ELR (cell line): ENCODE measurements at regions not wholly inside any gene's neighbourhood (a gene's known extent, or its start where the extent isn't known, plus 50 kb on each side); places are given as distances from the start of the nearest gene placed in this dataset.
"Not testable (repeated sequence)": the region's sequence is repeated elsewhere in the genome, so short reads cannot be mapped to it uniquely, and the experiment has no call there.

ENCODE experiments used
- DNase-seq: peaks from one replicate; pipeline ENCODE4 v3.0.0-alpha.2; 2015; ENCODE audit warnings: low read depth

DNA sequence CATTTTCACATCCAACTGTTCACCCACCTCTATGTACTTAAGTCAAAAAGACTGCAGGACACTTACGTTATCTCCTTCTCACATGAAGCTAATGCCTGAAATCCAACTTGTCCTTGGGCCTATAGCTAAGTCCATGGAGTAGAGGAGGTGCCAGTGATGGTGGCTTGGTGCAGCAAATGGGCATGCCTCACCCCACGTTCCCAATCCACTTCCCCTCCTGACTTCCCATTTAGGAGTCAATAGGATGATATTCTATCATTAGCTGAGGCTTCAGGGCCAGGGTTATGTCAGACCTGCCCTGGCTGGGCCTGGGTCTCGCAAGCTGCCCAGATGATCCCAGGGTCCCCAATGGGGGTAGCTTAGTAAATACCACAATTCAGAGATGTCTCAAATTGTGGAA, 410.4 kb downstream of the MAFB start:
- no peak for DNase-seq

DNA sequence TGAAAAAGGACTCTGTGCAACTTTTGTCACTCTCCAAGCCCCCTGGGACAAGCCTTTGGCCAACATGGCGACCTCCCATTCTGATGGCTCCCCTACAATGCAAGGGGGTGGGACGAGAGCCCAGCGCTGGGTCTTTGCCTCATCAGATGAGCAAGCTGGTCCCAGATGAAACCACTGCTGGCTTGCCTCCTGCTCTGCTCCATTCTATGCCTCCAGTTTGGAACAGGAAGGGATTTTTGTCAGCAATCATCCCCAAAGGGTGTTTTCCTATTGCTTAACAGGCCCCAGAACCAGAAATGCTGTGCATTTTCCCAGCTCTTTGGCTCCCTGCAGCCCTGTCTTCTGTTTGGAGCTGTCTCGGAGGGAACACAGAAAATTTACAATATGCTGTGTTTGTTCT, 412.7 kb downstream of the MAFB start:
- DNase-seq = no peak

DNA sequence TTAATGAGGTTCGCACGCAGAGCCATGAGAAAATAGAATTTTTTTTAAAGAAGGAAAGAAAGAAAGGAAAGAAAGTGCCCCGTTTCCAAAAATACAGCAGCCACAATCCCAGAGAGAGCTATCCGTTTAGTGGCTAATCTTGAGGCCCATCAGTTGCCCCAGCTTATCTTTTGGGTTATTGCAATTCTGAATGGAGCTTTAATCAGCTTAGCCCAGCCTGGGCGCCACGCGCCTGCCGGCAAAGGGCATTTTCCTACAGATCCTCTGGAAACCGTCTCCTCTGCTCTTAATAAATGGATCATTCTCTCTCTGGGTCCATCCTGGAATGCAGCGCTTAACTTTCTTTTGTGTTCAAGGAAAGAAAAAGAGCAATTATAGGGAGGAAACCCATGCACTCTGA, 413.3 kb downstream of the MAFB start:
- DNase-seq = no peak

DNA sequence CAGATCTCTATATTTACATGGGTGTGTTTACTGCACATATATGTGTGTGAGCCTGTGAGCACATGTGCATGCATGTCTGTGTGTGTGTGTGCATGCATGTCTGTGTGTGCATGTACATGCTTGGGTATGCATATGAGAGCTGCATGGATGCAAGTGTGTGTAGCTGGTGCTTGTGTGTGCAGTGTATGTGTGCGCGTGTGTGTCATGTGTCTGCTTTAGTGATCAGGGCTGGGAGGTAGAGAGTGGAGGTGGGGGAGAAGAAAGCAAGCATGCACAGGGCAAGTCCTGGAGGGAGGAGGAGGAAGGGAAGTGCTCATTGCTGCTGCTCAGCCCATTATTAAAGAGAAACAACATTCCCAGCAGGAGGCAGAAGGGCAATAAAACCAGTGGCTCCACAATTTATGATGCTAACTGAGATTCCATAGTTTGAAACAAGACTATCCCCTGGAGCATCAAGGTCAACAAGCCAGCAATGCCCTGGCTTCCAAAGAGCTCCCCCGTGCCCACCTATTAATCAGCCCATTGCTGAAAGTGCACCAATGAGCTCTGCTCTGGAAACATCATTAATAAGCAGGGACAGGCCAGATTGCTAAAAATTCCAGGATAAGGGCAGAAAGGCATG, 414.0 kb downstream of the MAFB start:
- DNase-seq = no peak

DNA sequence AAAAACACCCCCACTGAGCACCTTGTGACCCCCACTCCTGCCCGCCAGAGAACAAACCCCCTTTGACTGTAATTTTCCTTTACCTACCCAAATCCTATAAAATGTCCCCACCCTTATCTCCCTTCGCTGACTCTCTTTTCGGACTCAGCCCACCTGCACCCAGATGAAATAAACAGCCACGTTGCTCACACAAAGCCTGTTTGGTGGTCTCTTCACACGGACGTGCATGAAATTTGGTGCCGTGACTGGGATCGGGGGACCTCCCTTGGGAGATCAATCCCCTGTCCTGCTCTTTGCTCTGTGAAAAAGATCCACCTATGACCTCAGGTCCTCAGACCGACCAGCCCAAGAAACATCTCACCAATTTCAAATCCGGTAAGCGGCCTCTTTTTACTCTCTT, 419.8 kb downstream of the MAFB start:
- not testable (repeated sequence) for DNase-seq

DNA sequence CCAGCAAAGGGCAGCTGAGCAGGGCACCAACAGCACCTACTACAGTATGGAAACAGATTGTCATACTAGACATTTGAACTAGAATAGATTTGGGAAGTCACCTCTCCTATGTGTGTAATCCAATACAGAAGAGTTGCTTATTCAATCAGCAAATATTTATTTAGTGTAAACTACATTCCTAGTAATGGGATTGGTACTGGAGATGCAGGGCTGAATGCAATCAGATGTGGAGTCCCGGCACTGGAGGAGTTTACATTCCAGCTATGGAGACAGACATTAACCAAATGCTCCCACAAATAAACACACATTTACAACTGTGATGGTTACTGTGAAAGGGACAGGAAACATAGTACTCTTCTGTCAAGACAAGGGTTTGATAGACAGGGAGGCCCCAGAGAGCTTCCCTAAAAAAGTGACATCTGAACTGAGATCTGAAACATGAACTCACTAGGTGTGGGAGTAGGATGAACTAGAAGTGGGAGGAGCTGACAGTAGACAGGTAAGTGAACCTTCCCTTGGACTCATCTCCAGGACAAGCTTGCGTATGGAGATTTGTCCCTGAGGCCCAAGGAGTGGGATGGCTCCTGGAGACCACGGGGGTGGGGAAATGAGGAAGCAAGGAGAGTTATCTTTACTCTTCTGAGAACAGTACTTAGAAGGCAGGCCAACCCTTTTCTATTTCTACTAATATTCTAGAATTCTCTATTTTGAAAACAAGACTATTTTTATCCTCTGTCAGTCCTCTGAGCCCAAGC, 420.5 kb downstream of the MAFB start:
- DNase-seq = no peak

DNA sequence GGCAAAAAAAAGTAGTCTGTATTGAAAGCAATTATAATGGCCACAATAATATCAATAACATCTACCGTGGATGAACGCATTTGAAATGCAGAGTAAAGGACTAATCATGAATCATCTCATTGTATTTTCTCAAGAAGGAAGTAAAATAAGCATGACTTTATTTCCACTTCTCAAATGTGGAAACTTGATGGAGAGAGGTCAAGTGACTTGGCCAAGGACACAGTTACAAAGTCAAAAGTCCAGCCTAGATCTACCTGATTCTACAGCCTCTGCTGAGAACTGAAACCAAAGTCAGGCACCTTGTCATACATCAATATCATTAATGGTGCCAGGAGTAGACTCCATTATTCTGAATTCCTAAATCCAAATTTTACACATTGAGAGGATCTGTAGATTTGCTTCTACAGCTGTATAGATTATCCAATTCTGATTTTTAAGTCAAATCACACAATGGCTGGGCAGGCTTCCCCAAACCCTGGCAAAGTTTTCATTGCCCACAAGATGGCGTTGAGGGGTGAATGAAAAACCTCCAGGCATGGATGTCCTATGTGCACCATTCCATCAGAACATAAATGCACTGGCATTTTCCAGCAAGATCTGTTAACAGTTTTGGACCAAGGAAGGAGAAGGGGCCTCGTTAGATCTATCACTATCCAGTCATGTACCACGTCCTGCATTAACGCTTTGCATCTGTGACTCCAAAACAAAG, 423.1 kb downstream of the MAFB start:
- DNase-seq = peak; percentile 32

DNA sequence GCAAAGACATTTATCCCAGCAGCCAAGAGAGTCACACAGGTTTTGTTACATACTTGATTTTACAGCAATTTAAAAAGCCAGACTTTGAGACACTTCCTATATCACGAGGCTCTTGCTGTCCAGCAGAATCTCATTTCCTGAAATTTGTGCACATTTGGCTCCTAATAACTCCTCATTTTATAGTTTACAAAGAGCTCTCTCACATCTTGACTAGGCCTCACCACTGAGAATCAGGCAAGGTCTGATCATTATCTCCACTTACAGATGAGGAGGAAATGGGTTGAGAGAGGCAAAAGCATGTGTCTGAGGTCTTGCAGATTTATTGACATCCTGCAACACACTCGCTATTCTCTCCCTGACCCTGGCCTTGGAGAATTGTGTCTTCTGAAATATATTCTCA, 426.8 kb downstream of the MAFB start:
- DNase-seq = no peak

DNA sequence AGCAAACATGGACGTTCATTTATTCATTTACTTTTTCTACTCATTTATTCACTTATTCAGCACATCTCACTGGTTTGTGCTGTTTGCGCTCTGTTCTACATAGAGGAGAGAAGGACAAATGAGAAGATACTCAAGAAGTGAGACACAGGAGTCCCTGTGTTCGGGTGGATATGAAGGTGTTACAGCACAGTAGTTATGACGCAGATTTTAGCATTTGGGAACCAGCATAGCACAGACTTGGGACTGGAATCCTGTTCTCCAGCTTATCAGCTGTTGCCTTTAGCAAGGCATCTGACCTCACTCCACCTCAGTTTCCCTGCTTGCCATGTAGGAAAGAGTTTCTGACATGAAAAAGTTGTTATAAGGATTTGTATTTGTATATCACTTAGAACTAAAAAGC, 430.1 kb downstream of the MAFB start:
- DNase-seq = no peak

DNA sequence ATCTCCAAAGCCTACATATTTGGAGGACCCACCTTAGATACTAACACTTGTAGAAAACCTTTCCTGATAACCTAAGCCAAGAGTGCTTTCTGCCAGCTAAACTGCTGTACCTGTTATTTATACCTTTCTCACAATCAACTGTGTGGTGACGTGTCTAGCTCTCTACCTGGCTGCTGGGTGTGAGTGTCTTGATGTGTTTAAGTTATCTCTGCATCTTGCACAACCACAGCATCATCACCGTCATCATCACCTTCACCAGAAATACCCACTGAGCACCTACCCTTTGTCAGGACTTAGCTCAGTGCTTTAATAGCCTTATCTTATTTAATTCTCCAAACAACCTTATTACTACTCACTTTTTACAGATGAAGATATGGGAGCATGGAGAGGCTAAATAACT, 431.3 kb downstream of the MAFB start:
- DNase-seq = no peak

DNA sequence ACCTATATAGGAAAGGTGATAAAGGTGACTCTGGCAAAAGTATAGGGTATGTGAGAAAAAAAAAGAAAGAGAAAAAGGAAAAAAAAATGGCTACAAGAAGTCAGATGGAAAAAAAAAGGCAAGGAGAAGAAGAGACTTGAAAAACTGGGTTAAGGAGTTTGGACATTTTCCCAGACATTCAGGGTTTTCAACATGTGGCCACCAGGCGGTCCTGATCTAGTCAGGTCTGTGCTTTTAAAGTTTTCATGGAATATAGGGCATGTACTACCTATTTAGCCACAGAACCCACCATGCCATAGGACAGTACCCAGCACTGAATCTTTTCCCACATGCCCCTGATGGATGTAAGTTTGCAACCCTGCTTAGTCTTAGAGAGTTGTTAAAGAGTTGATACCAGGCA, 433.7 kb downstream of the MAFB start:
- DNase-seq = no peak

DNA sequence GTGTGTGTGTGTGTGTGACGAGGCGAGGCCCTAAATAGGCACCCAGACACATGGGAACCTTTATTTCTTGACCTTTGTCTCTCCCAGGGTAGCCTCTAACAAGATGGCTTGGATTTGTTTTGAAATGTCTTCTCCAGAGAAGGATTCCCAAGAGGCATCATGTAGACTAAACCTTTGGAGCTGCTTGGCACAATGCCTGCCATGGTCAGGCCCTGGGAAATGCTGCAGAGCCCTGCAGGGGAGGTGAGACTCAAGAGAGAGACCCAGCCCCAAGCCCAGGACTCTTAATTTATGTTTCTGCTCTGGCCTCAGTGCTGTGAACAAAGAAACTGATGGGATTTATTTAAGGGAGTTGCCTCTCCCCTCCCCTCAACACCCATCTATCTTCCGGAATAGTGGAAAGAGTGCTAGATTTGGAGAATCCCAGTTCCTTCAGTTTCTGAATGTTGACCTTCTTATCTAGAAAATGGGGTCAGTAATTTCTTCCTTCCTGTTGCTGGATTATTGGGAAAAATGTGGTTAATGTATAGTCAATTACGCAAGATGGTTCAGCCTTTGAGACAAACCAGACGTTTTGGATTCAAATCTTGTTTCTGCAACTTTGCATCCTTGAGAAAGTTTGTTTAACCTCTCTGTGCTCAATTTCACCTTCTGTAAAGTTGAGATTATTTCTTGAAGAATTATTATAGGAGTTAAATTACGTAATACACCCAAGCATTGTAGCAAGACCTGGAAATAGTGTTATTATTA, 434.8 kb downstream of the MAFB start:
- no peak for DNase-seq

DNA sequence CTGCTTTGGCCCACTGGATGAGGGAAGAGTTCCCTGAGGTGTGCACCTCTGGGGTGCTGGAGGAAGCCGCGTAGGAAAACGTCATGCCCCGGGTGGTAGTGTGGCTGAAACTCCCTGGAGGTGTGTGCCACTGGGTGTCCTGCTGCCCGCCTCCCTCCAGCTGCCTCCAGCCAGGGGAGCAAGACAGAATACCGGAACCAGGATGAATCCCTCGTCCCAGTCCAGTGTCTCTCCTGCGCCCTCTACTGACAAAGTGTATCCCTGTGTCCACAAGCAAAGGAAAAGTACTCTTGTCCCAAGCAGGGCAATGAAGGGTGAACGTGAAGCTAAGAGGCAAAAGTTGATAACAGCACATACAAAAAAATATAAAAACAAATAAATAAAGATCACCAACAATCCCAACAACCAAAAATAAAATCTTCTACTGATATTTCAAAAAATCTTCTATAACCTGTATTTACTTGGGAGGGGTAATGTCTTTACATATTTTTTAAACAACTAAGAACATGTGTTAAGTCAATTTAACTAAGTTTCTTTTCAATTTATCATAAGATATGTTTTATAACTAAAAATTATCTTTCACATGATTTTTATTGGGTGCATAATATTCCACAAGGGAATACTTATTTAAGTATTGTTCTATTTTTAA, 437.6 kb downstream of the MAFB start:
- peak; percentile 42 for DNase-seq

DNA sequence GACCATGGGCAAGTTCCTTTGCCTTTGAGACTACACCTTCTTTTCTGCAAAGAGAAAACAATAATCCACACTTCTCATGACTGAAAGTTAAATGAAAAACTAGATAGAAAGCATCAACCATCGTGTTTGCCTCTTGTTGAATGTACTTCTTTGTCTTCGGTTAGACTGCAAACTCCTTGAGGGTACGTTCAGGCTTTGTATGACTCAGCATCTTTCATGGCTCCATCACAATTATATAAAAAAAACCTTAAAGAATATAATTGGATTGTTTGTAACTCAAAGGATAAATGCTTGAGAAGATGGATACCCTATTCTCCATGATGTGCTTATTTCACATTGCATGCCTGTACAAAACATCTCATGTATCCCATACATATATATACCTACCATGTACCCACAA, 439.2 kb downstream of the MAFB start:
- DNase-seq = no peak

DNA sequence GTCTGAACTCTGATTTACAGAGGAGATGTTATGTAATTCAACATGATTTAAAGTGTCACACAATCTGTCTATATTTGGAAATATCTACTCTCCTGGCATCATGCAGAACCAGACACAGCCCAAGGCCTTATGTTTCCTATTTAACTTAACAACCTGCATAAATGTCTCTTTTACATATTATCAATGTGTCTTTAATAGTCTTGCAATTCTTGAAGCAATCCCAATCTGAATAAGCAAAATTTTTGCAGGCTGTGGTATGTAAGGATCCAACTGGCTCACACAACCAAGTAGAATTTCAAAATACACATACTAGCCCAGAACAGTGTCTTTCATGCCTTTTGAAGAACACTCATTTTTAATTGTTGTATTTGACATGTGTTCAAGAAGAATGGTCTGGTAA, 443.2 kb downstream of the MAFB start:
- no peak for DNase-seq

DNA sequence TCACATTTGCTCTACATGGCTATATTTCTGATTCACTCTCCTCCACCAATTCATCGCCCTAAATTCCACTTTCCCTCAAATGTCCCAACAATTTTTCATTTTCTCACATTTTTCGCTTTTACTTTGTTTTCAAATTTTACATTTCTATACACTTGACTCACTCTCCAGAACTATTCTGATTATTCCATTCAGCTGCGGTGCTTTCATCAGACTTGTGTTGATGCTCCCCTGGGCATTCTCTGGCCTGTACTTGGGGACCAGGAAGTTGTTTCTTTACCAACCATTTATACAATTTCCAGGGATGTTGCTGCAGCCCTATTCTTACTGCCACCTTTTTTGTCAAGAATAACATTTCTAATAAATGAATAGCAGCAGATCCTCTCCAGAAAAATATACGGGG, 444.8 kb downstream of the MAFB start:
- DNase-seq = no peak

DNA sequence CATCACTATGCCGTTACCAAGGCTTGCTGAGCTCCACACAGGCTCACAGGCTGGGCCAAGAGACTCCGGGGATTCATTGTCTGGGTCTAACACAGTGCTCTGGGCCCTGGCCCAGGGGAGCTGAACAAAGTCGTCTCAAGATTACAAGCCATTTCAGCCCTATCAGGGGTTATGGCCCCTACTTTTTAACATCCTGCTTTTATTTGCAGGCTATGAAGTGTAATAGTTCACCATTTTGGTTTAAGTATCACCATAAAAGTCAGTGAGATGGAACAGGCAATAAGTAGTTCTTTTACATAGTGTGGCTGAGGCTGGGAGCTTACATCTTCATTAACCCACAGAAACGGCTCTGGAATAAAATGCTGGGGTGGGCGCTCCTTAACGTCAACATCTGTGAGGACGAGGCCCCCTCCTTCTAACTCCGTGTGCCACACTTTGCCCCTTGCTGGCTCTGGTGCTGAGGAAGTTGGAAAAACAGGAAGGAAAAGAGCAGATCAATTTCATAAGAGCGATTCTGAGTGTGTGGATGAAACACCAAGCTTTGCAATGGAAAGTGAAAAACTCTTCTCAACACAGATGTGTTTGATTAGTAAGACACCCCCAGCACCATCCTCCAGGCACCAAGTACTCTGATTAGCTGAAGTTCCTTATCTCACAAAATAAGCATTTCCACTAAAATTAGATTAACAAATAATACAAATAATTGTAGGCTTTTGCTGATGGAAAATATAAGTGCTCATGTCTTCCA, 447.3 kb downstream of the MAFB start:
- no peak for DNase-seq

DNA sequence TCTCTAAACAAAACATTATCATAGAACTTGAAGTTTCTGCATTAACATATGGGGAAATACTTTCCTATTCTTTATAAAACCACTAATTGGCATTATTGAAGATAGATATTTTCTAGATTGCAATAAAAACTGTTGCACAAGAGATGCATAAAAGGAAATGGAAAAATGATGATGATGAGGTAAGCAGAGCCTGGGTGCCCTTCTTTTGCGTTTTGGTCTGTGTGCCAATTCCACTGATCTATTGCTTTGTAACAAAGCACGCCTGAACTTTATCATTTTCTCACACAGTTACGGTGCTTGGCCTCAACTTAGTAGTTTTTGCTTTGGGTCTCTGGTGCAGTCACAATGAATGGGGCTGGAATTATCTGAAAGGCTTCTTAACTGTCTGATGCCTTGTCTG, 450.5 kb downstream of the MAFB start:
- DNase-seq = no peak

DNA sequence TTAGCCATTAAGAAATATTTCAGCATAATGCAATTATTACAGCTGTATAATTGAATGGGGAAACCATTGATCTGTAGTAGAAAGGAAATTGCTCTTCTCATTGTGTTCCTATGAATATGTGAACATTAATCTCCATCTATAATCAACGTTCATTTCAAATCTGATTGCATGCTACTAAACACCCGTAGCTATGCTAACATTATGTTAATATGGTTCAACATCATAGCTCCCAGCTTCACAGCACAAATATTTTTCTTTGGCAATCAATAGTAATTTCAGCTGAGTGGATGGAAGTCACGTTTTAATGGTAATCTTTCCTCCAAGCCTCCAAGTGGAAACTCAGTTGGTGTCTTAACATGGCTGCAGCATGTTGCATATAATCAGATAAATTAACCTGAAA, 454.4 kb downstream of the MAFB start:
- no peak for DNase-seq

DNA sequence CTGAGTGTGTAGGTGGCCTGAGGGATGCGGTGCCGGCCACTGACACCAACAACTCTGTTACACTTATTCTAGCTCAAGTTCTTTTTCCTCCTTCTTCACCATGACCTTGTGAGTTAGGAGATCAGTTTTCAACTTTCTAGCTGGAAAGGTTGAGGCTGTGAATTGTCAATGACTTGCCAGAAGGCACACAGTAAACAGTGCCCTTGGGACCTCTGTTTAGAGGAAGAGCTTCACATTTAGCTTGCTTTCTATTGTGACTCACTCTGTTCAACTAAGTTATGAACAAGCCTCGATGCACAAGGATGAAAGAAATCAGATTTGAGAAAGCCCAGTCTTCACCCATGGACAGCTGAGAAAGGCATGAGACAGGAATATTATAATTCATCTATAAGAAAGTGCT, 455.6 kb downstream of the MAFB start:
- no peak for DNase-seq

DNA sequence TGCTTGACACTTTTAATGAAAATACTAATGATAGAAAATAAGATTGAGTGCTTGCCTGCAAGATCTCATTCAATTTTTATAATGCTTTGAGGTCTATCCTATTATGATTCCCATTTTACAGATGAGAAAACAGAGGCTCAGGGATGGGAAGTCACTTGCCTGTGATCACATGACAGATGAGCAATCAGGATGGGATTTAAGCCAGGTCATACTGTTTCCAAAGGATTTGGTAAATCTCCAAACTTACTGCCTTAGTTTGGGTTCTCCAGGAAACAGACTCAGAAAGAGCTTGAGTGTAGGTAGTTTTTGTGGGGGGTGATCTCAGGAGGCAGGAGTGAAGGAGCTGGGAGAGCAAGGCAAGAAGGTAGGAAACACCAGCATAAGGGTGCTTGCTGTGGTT, 456.3 kb downstream of the MAFB start:
- no peak for DNase-seq

DNA sequence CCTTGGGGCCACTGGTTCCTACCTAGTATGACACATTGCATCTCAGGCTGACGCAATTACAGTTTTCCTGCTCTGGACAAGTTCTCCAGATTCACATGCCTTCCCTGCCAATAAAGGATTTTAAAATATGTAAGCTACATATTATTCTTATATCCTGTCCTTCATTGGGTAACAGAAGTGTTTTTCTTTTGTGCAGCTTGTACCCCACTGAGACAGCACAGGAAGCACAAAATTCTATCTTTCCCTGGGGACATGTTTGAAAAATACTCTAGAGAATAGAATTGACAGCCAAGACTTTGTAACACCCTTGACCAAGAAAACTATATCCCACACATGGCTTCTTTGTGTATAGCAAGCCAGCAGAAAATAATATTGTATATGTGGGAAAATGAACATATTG, 456.8 kb downstream of the MAFB start:
- no peak for DNase-seq
